HG03196 (cell line): ENCODE measurements at regions not wholly inside any gene's neighbourhood (a gene's known extent, or its start where the extent isn't known, plus 50 kb on each side); places are given as distances from the start of the nearest gene placed in this dataset.

Experiments used
- ATAC-seq: cut with Tn5 transposase; IDR thresholded peaks from one replicate; pipeline ENCODE4 v1.9.1; 2021; ENCODE audit not compliant: unreplicated experiment

- ATAC-seq, result no peak
These were observed 547.4 kb upstream of the IL12A start for GRCh38 chr3:159441279-159441678.

- ATAC-seq, result no peak
These were observed 545.4 kb upstream of the IL12A start for GRCh38 chr3:159443266-159443665.

- ATAC-seq, result no peak
These were observed 540.8 kb upstream of the IL12A start for GRCh38 chr3:159447841-159448240.

GRCh38 chr3:159448902-159449301 lies 539.7 kb upstream of the IL12A start:
- no peak for ATAC-seq

GRCh38 chr3:159451067-159451466 lies 537.6 kb upstream of the IL12A start:
- no peak for ATAC-seq

- no peak for ATAC-seq
These were observed 537.2 kb upstream of the IL12A start for GRCh38 chr3:159451482-159451881.

GRCh38 chr3:159453036-159453435 lies 535.6 kb upstream of the IL12A start:
- ATAC-seq, result no peak

GRCh38 chr3:159453945-159454344 lies 534.7 kb upstream of the IL12A start:
- ATAC-seq, result no peak

GRCh38 chr3:159455741-159456181 lies 532.9 kb upstream of the IL12A start:
- ATAC-seq, result no peak

GRCh38 chr3:159458010-159458409 lies 530.6 kb upstream of the IL12A start:
- no peak for ATAC-seq

GRCh38 chr3:159458982-159459381 lies 529.7 kb upstream of the IL12A start:
- ATAC-seq, result no peak

- ATAC-seq, result no peak
These were observed 516.0 kb upstream of the IL12A start for GRCh38 chr3:159472611-159473010.

- no peak for ATAC-seq
These were observed 515.4 kb upstream of the IL12A start for GRCh38 chr3:159473206-159473605.

GRCh38 chr3:159480046-159480445 lies 508.6 kb upstream of the IL12A start:
- ATAC-seq, result no peak

- no peak for ATAC-seq
These were observed 506.2 kb upstream of the IL12A start for GRCh38 chr3:159482241-159482993.

- no peak for ATAC-seq
These were observed 505.7 kb upstream of the IL12A start for GRCh38 chr3:159482994-159483367.

GRCh38 chr3:159486580-159486979 lies 502.1 kb upstream of the IL12A start:
- ATAC-seq, result no peak

GRCh38 chr3:159487304-159487703 lies 501.3 kb upstream of the IL12A start:
- no peak for ATAC-seq

- ATAC-seq, result no peak
These were observed 500.0 kb upstream of the IL12A start for GRCh38 chr3:159488602-159489001.

GRCh38 chr3:159497361-159497760 lies 491.3 kb upstream of the IL12A start:
- ATAC-seq, result no peak

- no peak for ATAC-seq
These were observed 489.4 kb upstream of the IL12A start for GRCh38 chr3:159499031-159499793.

- ATAC-seq, result no peak
These were observed 487.6 kb upstream of the IL12A start for GRCh38 chr3:159501029-159501428.
